ENCODE measurements at regions not wholly inside any gene's neighbourhood (a gene's known extent, or its start where the extent isn't known, plus 50 kb on each side); places are given as distances from the start of the nearest gene placed in this dataset.

DNA sequence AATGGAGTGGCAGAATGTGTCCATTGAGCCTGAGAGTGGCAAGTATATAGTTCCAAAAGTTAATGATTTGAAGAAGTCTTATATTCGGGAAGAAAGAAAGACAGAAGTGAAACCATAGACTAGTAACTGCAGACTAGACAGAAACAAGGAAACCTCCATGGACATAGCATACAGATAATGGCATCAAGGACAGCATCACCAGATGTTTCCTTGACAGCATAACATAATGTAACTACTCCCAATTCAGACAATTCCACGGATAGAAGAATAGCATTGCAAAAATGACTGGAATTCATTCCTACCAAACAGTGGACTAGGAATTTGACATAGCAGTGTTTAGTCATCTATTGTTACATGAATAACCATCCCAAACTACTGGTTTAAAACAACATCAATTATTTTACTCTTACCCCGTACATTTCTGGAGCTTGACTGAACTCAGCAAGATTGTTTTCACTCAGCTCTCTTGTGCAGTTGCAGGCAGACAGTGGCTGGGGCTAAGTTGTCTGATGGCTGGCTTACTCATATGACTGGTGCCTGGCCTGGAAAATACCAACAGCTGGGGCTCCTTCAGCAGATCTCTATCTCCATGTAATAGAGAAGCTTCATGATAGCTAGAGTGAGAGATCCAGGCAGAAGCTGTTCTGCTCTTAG, 109.7 kb upstream of the GADL1 start:
- no peak for DNase-seq (ENCODE audit: low spot score)

DNA sequence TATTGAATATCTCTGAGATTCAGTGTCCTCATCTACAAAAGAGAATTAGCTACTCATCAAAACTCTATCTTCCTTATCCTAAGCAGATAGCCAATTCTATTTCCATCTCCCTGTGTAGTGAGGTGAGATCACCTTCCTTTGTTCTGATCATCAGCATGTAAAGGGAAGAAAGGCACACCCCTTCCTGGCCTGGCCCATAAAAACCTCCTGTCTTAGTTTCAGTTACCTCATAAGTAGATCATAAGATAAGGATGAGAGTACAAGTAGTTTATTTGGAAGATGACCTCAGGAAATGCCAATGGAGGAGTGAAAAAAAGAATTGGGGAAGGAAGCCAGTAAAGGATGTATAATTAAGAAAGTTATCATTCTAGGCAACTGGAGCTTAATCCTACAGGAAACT, 114.5 kb upstream of the GADL1 start:
- no peak for DNase-seq (ENCODE audit: low spot score)

DNA sequence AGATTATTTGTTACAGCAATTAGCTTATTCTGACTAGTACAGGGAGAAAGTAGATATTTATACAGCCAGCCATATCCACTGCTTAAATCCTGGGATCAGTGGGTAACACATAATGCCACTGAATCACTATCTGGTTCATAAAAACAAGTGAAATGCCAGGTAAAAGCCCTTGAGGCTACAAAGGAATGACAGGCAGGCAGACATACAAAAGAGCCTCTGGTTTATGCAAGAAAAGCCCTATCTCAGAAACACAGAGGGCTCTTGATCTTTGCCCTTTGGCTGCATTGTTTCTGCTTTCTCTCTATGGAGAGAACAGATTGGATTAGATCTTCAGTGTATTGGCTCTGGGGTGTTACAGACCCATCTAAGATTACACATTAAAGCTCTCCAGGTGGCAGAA, 115.4 kb upstream of the GADL1 start:
- no peak for DNase-seq (ENCODE audit: low spot score)

DNA sequence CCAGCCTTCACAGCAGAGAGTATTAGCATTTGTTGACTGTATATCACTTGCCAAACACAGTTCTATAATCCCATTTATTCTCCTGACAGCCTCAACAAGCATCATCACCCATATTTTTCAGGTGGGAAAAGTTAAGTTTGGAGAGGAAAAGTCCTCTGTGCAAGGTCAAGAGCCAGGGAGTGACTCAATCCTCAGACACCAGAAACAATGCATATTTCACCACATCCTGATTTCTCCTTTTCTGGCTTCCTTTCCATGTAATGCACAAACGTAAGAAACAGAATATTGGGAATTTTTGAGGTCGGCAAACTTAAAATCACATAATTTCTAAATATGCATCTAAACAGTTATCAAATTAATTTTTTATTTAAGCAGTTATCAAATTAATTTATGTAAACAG, 116.0 kb upstream of the GADL1 start:
- DNase-seq (ENCODE audit: low spot score), result no peak

DNA sequence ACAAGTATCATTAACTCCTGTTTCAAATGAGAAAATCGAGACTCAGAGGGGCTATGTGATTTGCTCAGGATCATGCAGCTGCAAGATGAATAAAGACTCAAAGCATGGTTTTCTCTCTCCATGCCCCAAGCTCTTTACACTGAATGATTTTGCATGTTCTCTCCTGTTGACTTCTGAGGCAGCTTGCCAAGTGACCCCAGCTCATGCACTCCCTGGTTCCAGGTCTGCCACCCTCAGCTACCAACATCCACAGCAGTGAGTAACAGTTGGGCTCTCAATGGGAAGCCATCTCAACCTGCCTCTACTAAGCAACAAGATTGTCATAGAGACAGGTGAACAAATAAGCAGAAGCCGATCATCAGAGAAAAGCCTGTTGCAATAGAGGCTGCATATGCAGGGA, 116.9 kb upstream of the GADL1 start:
- DNase-seq (ENCODE audit: low spot score), result no peak

DNA sequence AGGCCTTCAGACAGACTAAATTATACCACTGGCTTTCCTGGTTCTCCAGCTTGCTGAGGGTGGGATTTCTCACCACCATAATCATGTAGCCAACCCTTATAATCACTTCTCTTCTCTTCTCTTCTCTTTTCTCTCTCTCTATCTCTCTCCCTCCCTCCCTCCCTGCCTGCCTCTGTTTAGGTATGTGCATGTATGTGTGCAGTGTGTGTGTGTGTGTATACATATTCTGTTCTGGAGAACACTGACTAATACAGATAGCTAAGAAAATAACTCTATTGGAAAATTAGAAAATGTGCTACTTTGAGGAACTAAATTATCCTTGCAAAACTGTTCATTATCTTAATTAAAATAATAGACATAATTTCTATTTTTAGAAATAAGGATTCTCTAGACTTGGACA, 118.6 kb upstream of the GADL1 start:
- no peak for DNase-seq (ENCODE audit: low spot score)

DNA sequence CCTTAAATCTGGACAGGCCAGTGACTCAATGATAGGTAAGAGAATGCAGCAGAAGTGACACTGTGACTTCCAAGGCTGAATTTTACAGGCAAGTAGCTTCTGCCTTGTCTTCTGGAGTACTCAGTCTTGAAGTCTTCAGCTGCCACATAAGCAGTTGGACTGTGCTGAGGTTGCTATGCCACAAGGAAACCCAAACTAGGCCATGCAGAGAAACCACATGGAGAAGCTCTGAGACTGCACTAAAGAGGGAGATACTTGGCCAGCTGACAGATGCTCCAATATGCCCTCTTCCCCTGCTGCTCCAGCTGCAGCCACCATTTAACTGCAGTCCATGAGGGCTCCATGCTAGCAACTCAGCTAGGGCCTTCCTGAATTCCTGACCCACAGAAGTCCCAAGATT, 119.4 kb upstream of the GADL1 start:
- DNase-seq (ENCODE audit: low spot score), result no peak

DNA sequence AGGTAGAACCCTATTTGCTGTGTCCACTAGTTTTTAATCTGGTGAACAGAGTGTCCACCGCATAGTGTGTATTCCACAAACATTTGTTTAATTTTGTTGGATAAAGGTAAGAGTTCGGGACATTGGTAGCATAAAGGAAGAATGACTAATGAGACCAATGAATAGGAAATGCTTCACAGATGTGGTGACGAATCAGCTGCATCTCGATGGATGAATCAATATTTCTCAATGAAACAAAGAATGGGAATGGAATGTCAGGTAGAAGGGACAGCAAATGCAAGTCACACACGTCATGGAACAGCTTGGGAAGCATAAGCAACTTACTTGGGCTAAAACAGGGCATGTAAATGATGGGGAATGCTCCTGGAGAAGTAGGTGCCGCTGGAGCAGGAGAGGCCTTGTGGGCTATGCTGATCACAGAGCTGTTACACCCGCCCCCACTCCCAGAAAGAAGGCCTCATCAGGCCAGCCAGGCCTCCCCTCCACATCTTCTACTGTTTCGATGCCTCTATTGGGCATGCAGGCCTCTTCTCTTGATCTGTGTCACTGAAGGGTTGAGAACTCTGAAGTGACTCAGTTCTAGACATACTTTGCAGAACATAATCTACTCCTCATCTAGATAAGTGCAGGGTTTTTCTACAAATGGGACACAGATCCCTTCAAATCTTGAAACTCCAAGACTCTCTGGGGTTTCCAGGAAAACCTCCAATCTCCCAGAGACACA, 120.0 kb upstream of the GADL1 start:
- DNase-seq (ENCODE audit: low spot score), result no peak

DNA sequence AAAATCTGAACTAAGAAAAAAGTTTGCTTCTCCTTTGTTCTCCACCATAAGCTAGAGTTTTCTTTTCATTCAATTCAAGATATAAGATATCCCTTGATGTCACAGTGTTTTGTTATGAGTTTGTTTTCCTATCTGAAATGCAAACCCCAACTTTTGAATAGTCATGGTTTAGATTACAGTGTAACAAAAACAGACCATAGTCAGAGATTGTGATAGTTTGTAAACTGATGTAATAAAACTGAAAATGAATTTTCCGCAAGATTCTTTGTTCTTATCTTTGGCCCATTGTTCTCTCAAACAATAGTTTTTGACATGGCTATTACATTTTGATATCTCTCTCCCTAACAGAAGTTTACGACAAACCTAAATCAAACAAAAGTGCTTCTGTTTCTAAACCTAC, 121.7 kb upstream of the GADL1 start:
- DNase-seq (ENCODE audit: low spot score), result no peak

DNA sequence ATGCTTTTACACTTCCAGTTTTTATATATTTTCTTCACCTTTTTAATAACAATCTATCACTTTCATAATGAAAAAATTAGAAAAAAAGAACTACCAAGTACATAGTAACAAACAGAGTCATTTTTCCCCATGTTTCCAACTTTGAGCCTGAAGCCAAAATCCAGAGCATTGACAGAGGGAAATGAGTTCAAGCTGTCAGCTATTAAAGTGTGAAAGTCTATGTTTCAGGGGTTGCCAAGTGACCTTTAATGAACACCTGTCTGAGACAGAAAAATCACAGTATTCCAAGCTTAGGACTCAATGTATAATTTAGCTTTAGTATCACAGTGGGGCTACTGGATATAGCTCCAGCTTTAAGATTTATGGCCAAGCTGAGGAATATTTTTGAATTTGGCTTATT, 128.3 kb upstream of the GADL1 start:
- no peak for DNase-seq (ENCODE audit: low spot score)

DNA sequence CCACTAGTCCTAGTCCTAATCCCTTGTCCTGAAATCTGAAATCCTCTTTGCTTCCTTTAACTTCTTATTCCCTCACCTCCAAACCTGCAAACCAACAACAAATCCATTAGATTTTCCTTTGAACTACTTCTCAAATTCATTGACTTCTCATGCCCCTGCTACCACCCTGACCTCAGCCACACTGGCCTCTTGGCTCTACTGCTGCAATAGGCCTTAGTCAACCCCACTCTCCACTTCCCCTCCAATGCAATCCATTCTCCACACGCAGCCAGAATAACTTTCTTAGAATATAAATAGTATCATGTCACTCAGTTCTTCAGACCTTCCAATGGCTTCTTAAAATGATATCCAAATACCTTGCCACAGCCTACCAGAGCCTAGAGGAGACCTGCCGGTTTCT, 131.1 kb upstream of the GADL1 start:
- no peak for DNase-seq (ENCODE audit: low spot score)

DNA sequence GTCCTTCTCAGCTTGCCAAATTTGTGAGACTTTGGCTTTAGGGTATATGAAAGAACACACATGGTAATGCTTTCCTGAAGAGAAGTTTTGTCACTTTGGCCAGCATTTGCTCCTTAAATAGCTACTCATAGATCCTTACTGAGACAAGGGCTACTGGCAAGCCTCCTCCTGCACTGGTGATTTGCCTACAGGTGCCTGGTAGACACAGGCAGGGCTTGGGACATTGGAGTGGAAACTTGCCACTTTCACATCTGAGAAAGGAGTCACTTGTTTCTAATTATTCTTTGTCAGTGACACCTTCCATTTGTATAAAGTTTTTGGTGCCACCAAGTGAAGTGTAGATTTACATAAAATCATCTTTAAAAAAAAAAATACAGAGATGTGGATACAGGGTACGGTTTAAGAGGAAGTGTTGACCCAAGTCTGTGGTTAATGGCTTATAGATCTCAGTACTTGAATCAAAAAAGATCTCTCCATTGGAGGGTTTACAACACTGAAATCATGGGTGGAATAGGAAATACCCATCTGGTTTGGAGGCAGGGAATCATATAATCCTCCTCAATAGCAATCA, 132.8 kb upstream of the GADL1 start:
- no peak for DNase-seq (ENCODE audit: low spot score)

DNA sequence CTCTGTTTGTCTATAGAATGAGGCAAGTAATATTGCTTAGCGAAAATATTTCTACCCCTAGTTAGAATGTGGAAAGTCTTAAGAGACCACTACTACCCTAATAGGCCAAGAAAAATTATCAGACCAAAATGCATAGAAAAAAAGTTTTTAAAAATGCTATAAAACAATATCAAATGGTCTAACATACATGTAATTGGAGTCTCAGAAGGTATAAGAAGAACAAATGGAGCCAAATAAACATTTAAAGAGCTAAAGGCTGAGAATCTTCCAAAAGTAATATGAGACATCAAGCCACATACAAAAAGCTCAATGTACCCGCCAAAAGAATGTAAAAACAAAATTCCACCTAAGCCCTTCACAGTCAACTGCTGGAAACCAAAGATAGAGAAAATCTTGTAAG, 133.5 kb upstream of the GADL1 start:
- no peak for DNase-seq (ENCODE audit: low spot score)

DNA sequence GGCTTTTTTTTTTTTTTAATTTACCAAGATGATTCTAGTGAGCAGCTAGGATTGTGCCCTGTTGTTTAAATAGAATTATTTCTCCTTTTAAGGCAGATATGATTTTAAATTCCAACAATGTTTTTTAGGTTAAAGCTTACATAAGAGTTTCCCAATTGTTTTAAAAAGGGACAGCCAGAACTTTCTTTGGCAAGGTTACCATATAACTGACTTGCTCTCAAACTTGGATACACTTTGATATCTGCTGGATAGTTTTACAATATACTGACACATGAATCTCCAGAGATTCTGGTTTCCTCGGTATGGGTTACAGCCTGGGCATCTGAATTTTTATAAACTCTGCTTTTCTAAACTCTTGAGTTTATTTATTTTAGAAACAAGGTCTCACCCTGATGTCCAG, 134.3 kb upstream of the GADL1 start:
- DNase-seq (ENCODE audit: low spot score), result no peak

DNA sequence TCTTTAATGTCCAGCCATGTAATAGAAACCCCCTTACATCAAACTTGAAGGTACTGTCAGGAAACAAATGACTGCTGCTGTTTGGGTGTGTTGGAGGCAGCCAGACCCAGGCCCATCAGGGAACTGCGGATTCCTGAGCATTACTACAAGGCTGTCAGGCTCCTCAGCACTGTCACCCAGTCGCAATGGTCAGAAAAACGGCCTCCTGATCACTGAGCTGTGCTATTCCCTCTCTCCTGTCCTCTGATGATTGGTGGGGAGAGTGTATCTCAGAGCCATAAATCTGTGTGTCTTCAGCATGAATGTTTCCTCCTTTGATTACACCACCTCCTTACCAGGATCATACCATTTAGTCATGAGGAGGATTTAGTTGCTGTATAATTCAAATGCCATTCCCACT, 135.2 kb upstream of the GADL1 start:
- DNase-seq (ENCODE audit: low spot score), result no peak

DNA sequence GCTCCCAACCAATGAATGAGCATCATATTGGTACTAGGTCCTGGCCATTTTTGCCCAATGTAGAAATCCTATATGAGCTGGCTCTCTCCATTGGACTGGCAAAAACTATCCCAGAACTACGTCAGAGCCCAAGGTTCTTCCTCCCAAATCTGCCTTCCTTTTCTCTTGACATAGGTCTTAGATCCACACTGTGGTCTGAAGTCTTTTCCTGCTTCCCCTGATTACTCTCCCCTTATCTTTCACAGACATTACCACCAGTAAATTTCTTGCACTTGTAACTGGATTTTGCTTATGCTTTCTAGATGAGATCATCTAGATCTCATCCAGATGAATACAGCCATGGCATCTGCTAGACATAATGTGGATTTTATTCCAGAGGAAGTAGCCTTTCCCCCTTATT, 141.2 kb upstream of the GADL1 start:
- peak; percentile 24 for DNase-seq (ENCODE audit: low spot score)

DNA sequence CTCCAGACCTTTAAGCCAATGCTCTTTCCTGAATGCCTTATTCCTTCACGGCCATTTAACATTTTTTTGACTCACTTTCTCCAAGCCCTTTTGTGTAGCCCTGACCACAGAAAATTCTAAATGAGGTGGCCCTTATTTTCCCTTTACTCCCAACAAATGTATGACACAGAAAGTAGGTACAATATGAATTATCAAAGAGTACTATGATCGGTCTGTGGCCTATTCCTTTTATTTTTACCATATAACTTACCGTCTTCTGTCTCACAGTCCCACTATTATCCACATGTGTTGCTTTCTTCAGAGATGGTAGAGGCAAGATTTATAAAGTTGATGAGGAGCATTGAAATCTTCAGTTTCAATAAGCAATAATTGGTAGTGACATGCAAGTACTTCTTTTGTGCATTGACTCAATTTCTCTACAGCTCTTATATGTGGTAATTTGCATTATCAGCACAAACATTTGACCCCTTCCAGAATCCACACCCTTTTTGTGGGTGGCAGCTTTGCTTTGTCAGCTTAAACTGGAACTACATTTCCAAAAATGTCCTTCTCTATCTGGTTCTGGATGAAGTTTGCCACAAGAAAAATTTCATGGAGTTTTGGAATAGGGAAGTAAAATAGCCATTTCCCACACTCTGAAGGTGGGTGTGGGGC, 143.8 kb upstream of the GADL1 start:
- DNase-seq (ENCODE audit: low spot score), result no peak

DNA sequence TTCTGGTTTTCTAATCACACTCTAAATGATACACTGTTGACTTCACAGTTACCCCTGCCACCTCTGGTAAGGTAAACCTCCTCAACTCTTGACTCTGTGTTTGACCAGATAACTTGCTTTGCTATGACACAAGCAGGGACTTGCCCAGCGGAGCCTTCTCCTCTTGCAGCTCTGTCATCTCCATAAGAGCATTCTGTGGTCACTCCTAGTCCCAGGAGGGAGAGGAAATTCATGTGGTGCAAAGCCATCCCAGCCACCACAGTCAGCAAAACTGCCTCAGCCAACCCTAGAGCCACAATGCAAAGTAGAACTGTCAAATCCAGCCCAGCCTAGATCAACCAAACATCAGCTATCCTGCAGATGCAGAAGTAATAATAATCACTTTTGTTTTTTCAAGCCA, 144.7 kb upstream of the GADL1 start:
- DNase-seq (ENCODE audit: low spot score), result no peak

DNA sequence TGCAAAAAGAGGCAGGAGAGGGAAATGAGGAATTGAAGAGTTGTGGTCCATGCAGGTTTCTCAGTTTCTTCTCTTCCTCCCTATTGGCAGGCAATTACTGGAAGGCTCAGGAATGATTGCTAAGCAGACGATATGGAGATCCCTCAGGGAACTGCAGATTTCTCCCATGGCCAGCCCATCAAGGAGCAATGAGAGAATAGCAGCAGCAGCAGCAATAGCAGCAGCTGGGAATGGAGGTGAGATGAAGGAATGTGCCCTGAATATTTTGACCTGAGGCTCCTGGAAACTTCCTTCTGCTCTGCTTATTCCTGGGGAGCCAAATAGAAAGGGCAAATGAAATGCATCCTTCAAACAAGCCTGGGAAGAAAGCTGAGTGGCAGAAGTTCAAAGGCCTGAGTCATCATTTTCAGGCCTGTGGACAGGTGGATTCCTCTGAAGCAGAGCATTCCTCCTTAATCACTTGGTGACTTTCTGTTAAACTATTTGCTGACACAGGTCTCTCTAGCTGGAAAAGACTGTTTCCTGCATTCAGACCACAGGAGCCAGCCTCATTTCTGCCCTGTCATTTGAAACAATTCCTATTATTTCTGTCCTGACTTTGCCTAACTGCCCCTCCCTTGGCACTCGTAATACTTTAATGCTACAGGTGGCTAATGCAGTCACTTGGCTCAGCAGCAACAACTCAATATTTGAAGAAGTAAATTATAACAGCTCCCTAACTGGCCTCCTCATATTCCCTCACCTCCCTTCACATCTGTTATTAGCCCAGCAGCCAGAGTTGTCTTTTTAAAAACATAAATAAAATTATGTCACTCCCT, 146.9 kb upstream of the GADL1 start:
- peak; percentile 76 for DNase-seq (ENCODE audit: low spot score)

DNA sequence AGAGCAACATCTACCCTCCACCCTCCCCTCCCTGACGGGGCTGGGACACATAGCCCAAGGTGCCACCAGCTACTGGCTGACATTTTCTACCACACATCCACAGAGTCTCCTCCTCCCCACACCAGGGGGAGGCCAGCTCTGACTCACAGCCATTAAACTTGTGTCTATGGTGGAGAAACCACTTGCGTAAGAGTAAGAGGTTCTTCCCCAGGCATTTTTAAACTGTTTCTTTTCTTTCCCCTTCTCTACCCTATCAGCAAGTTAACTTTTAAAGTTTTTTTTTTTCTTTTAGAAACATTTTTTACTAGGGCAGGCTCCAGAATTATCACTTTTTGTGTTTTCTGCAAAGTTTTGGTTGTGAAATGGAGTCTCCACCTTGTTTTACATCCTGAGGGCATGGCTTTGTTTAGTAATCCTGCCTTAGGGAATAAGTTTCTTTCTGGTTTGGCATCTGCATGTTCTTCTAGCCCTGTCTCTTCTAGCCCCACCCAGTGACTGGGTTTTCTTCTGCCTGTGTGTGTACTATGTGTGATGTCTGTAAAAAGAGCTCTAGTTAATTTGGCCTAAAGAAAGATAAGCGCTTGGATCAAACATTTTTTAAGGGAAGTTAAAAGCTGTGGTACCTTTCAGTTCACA, 148.8 kb upstream of the GADL1 start:
- DNase-seq (ENCODE audit: low spot score), result peak; percentile 45

DNA sequence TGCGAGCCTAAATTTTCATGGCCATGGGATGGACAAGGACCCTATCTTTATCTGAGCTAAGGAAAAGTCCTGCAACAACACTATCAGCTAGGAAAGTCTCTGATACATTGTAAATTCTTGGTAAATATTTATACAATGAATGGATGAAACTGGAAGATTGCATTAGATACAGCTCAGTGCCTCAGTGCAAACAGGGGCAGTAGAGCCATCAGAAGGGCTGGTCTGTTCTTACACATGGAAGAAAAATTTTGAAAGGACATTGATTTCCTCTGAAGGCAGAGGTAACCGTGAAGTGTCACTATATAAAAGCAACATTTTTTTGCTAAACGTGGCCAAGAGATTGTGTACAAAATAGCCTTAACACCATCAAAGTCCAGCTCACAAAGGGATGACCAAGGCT, 153.2 kb upstream of the GADL1 start:
- no peak for DNase-seq (ENCODE audit: low spot score)

DNA sequence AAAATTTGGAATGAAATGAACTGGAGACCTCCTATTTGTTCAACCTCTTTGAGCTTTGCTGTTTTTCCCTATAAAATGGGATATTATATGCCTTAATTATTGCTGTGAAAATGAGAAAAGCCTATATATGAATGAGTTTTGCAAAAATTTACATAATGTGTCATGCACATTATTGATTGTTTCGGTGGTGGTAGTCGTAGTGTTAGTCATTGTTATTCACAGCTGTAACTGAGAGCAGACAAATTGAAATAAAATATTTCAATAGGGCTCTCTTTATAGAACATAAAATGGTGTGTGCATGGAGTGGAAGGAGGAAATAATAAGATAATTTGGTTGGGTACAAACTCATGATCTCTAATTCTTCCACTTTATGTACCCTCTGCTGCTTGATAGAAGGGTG, 153.7 kb upstream of the GADL1 start:
- DNase-seq (ENCODE audit: low spot score), result no peak

Measured in H4 (cell line).